ENCODE measurements at regions not wholly inside any gene's neighbourhood (a gene's known extent, or its start where the extent isn't known, plus 50 kb on each side); places are given as distances from the start of the nearest gene placed in this dataset.
"Not testable (repeated sequence)": the region's sequence is repeated elsewhere in the genome, so short reads cannot be mapped to it uniquely, and the experiment has no call there.

DNA sequence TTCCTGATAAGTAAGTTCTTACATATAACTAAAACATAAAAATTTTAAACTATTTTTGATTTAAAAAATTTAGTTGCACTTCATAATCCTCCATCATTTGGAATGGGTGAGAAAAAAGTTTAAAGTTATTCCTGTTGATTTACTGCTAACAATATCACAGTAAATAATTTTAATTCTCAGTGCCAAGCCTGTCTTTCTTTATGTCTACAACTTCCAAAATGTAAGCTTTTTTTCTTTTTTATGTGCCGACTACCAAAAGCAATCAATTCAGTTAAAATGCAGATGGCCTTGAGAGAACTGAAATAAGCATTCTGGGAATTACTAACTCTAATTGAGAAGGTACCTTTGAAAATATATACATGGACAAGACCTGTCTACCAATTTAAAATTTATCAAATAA lies 1224.3 kb upstream of the B3GALT2 start:
- Histone ChIP-seq H3K4me1 (ENCODE audit: control insufficient read depth, insufficient read depth, low read length) (no peaks in the 10 kb centered on the region), H3K36me3 (ENCODE audit: control insufficient read depth, insufficient read depth, low read length) (no peaks in the 10 kb centered on the region), H3K9me3 (ENCODE audit: control insufficient read depth, insufficient read depth, low read length) (no peaks in the 10 kb centered on the region), H3K9ac (ENCODE audit: low read depth, low read length) (no peak overlapping the region), H3K4me3 (ENCODE audit: low read depth, low read length) (no peak overlapping the region), H3K27me3 (ENCODE audit: control insufficient read depth, insufficient read depth, low read length) (no peaks in the 10 kb centered on the region)

DNA sequence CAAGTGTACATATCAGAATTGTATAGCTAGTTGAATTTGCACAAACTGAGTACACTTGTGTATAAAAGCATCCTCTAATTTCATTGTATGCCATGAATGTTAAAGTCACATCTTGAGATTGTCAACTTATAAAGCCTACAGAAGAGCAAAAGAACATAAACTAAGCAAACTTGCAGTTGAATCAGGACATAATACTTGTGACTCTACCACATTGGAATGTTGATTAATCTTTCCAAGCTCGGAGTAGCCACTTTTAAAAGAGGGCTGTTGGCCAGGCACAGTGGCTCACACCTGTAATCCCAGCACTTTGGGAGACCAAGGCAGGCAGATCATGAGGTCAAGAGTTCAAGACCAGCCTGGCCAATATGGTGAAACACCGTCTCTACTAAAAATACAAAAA lies 1220.8 kb upstream of the B3GALT2 start:
- H3K36me3 ChIP-seq (ENCODE audit: control insufficient read depth, insufficient read depth, low read length); H3K4me3 ChIP-seq (ENCODE audit: low read depth, low read length); H3K9ac ChIP-seq (ENCODE audit: low read depth, low read length); H3K9me3 ChIP-seq (ENCODE audit: control insufficient read depth, insufficient read depth, low read length); H3K4me1 ChIP-seq (ENCODE audit: control insufficient read depth, insufficient read depth, low read length); H3K27me3 ChIP-seq (ENCODE audit: control insufficient read depth, insufficient read depth, low read length): not testable (repeated sequence)

DNA sequence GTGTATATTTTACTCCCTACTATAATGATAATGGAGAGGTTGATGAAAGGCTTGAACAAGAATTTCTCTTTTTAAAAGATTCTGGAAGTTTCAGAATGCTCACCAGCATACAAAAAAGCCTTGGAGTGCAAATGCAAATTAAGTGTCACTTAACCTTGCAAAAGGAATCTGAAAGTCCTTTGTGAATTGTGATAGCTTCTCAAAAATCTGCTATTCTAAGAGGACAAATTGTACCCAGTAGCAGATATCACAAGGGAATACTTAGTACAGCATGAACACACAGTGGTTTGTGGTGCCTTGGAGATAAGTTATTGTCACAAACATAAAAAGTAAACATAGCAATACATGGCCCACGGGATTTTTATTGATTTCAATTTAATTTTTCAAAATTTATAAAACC lies 1208.3 kb upstream of the B3GALT2 start:
- Histone ChIP-seq H3K4me1 (ENCODE audit: control insufficient read depth, insufficient read depth, low read length) (peaks cover 3% of the 10 kb centered on the region), H3K9me3 (ENCODE audit: control insufficient read depth, insufficient read depth, low read length) (no peaks in the 10 kb centered on the region), H3K27me3 (ENCODE audit: control insufficient read depth, insufficient read depth, low read length) (no peaks in the 10 kb centered on the region), H3K36me3 (ENCODE audit: control insufficient read depth, insufficient read depth, low read length) (no peaks in the 10 kb centered on the region), H3K9ac (ENCODE audit: low read depth, low read length) (no peak overlapping the region), H3K4me3 (ENCODE audit: low read depth, low read length) (no peak overlapping the region)

DNA sequence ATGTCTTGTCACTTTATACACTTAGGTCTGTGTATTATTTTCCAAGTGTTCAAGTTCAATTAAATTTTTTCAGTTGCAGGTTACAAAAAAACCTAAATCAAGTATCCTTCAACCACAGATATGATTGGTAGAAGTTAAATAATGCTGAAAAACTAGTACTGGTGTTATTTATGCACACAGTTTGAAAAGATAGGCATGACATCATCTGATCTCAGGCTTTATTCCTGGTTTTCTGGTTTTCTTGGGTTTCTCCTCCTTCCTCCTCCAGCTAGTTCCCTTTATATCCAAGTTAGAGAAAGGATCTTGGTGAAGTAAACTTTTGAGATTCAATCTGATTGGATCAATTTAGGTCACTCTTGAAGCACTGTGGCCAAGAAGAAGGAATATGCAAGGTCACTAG lies 1201.1 kb upstream of the B3GALT2 start:
- Histone ChIP-seq H3K27me3 (ENCODE audit: control insufficient read depth, insufficient read depth, low read length) (no peaks in the 10 kb centered on the region), H3K9me3 (ENCODE audit: control insufficient read depth, insufficient read depth, low read length) (no peaks in the 10 kb centered on the region), H3K36me3 (ENCODE audit: control insufficient read depth, insufficient read depth, low read length) (no peaks in the 10 kb centered on the region), H3K4me3 (ENCODE audit: low read depth, low read length) (no peak overlapping the region), H3K4me1 (ENCODE audit: control insufficient read depth, insufficient read depth, low read length) (no peaks in the 10 kb centered on the region), H3K9ac (ENCODE audit: low read depth, low read length) (no peak overlapping the region)

DNA sequence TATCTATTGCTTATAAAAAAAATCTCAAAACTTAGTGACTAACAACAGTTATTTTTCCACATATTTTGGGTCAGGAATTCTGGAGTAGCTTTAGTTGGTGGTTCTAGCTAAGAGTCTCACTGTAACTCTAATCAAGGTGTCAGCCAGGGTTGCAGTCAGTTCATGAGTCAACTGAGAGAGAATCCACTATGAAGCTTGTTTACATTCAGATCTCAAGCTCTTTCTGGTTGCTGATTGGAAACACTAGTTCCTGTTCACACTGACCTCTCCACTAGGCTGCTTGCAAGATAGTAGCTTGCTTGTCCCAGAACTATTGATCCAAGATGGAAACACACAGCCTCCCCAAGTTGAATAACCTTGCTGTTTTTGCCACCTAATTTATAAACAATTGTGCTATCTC lies 1192.1 kb upstream of the B3GALT2 start:
- Histone ChIP-seq H3K4me1 (ENCODE audit: control insufficient read depth, insufficient read depth, low read length) (no peaks in the 10 kb centered on the region), H3K36me3 (ENCODE audit: control insufficient read depth, insufficient read depth, low read length) (no peaks in the 10 kb centered on the region), H3K4me3 (ENCODE audit: low read depth, low read length) (no peak overlapping the region), H3K9me3 (ENCODE audit: control insufficient read depth, insufficient read depth, low read length) (no peaks in the 10 kb centered on the region), H3K27me3 (ENCODE audit: control insufficient read depth, insufficient read depth, low read length) (no peaks in the 10 kb centered on the region), H3K9ac (ENCODE audit: low read depth, low read length) (no peak overlapping the region)

DNA sequence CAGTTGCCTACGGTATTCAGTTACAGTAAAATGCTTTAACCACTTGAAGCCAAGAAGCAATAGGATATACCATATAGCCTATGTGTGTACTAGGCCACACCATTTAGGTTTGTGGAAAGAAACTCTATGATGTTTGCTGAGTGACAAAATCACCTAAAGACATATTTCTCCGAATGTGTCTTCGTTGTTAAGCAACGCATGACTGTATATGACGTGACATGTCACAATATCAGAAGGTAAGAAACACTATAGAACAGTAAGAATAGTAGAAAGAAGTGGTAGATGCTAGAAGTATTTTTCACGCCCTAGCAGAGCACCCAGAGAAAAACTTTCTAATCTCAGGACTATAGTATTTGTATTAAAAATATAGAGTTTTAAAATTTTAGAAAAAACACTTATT lies 1188.2 kb upstream of the B3GALT2 start:
- H3K4me1 ChIP-seq (ENCODE audit: control insufficient read depth, insufficient read depth, low read length): no peaks in the 10 kb centered on the region
- H3K9ac ChIP-seq (ENCODE audit: low read depth, low read length): no peak overlapping the region
- no peaks in the 10 kb centered on the region for H3K36me3 ChIP-seq (ENCODE audit: control insufficient read depth, insufficient read depth, low read length)
- no peak overlapping the region for H3K4me3 ChIP-seq (ENCODE audit: low read depth, low read length)
- H3K9me3 ChIP-seq (ENCODE audit: control insufficient read depth, insufficient read depth, low read length): no peaks in the 10 kb centered on the region
- no peaks in the 10 kb centered on the region for H3K27me3 ChIP-seq (ENCODE audit: control insufficient read depth, insufficient read depth, low read length)

DNA sequence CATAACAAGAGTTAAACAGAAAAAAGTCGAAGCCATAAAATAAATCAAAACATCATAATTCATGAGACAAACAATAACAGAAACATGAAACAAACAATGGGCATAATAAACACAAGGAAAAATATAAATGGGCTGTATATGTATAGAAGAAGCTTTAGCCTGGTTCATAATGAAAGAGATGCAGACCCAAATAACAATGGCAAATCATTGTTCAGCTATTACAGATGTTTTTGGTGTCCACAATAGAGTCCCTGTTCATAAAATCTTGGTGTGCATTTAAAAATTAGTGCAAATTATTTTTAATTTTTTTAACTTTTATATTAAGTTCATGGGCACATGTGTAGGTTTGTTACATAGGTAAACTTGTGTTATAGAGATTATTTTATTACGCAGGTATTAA lies 1185.9 kb upstream of the B3GALT2 start:
- no peaks in the 10 kb centered on the region for H3K9me3 ChIP-seq (ENCODE audit: control insufficient read depth, insufficient read depth, low read length)
- no peaks in the 10 kb centered on the region for H3K27me3 ChIP-seq (ENCODE audit: control insufficient read depth, insufficient read depth, low read length)
- no peaks in the 10 kb centered on the region for H3K4me1 ChIP-seq (ENCODE audit: control insufficient read depth, insufficient read depth, low read length)
- H3K9ac ChIP-seq (ENCODE audit: low read depth, low read length): no peak overlapping the region
- H3K36me3 ChIP-seq (ENCODE audit: control insufficient read depth, insufficient read depth, low read length): no peaks in the 10 kb centered on the region
- H3K4me3 ChIP-seq (ENCODE audit: low read depth, low read length): no peak overlapping the region

DNA sequence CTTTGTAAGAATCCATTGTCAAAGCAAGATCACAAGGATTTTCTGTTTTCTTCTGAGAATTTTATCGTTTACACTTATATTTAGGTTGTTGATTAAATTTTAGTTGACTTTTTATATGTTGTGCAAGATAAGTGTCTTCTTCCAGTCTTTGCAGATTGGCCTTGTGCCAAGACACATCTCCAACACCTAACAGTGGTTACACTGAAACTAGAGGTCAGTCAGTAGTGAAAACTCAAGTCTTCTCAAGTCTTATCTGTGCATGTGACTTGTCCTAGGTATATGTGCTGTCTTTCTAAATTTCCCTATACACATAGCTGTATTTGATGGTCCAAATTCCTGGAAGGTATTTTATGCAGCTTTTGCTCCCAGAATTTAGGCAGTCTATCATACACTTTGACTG lies 1183.2 kb upstream of the B3GALT2 start:
- H3K9ac ChIP-seq (ENCODE audit: low read depth, low read length): no peak overlapping the region
- no peaks in the 10 kb centered on the region for H3K27me3 ChIP-seq (ENCODE audit: control insufficient read depth, insufficient read depth, low read length)
- H3K36me3 ChIP-seq (ENCODE audit: control insufficient read depth, insufficient read depth, low read length): no peaks in the 10 kb centered on the region

DNA sequence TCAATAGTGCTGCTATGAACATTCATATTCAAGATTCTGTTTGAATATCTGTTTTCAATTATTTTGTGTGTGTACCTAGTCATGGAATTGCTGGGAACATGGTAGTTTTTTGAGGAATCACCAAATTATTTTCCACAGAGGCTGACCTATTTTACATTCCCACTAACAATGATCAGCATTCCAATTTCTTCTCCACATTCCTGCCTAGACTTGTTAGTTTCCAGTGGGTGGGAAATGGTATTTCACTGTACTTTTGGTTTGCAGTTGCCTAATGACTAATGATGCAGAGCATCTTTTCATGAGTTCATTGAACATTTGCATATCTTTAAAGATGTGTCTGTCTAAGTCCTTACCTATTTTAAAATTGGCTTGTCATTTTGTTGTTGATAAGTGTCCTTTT lies 1182.6 kb upstream of the B3GALT2 start:
- Histone ChIP-seq H3K9me3 (ENCODE audit: control insufficient read depth, insufficient read depth, low read length) (no peaks in the 10 kb centered on the region), H3K4me1 (ENCODE audit: control insufficient read depth, insufficient read depth, low read length) (no peaks in the 10 kb centered on the region), H3K9ac (ENCODE audit: low read depth, low read length) (no peak overlapping the region), H3K4me3 (ENCODE audit: low read depth, low read length) (no peak overlapping the region), H3K27me3 (ENCODE audit: control insufficient read depth, insufficient read depth, low read length) (no peaks in the 10 kb centered on the region), H3K36me3 (ENCODE audit: control insufficient read depth, insufficient read depth, low read length) (no peaks in the 10 kb centered on the region)

More for the DNA sequence above, 1183.2 kb upstream of the B3GALT2 start:
- Histone ChIP-seq H3K4me3 (ENCODE audit: low read depth, low read length) (no peak overlapping the region), H3K9me3 (ENCODE audit: control insufficient read depth, insufficient read depth, low read length) (no peaks in the 10 kb centered on the region), H3K4me1 (ENCODE audit: control insufficient read depth, insufficient read depth, low read length) (no peaks in the 10 kb centered on the region)

DNA sequence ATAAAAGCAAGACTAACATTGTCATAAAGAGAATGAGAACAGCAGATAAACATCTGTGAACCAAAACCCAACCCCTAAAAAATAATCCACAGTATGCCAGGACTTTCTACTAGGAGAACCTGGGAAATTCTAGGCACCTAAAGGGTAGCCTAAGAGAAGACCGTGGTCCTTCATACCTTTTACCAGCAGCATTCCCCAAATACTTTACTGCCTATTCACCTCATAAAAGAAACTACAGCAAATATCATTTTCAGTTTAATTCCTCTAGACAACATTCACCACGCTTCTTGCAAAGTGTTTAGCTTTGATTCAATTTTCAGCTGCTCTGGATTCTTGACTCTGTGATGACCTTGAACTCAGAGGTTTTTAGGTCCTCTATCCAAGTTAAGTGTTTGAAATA lies 1180.7 kb upstream of the B3GALT2 start:
- no peaks in the 10 kb centered on the region for H3K36me3 ChIP-seq (ENCODE audit: control insufficient read depth, insufficient read depth, low read length)
- no peaks in the 10 kb centered on the region for H3K27me3 ChIP-seq (ENCODE audit: control insufficient read depth, insufficient read depth, low read length)
- no peaks in the 10 kb centered on the region for H3K4me1 ChIP-seq (ENCODE audit: control insufficient read depth, insufficient read depth, low read length)
- H3K4me3 ChIP-seq (ENCODE audit: low read depth, low read length): no peak overlapping the region
- no peaks in the 10 kb centered on the region for H3K9me3 ChIP-seq (ENCODE audit: control insufficient read depth, insufficient read depth, low read length)
- H3K9ac ChIP-seq (ENCODE audit: low read depth, low read length): no peak overlapping the region

DNA sequence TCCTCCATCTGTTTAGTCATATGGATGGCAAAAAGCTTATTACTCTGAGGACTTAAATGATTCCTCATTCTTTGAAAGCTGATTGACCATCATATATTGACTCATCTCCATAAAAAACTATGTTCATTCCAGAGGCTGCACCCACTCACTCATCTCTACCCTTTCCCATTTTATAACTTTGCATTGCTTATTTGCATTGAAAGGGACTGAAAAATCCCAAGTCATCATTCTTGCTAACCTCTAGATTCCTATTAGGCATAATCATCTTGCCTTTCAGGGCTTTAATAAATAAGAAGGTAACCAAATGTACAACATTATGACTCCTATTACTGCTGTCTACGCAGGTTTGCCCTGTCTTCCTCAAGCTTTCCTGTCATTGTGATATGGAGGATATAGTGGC lies 1180.3 kb upstream of the B3GALT2 start:
- H3K4me3 ChIP-seq (ENCODE audit: low read depth, low read length): no peak overlapping the region
- no peaks in the 10 kb centered on the region for H3K36me3 ChIP-seq (ENCODE audit: control insufficient read depth, insufficient read depth, low read length)
- H3K9ac ChIP-seq (ENCODE audit: low read depth, low read length): no peak overlapping the region
- no peaks in the 10 kb centered on the region for H3K27me3 ChIP-seq (ENCODE audit: control insufficient read depth, insufficient read depth, low read length)
- H3K4me1 ChIP-seq (ENCODE audit: control insufficient read depth, insufficient read depth, low read length): no peaks in the 10 kb centered on the region
- H3K9me3 ChIP-seq (ENCODE audit: control insufficient read depth, insufficient read depth, low read length): no peaks in the 10 kb centered on the region

DNA sequence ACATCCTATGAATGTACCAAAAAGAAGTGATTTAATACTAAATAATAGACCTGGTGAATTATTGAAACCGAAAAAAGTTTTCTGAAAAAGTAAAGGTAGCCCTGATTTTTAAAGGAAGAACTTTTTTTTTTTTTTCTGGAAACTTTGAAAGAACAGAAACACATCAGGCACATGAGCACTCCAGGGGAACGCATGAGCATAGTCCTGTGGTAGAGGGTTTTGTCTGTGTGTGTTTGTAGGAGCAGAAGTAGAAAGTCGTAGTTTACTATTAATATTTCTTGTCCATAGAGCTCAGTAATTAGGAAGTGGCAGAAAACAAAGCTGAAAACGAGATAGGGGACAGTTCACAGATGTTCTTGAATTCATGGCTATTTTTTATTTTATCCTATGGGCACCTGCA lies 1175.9 kb upstream of the B3GALT2 start:
- Histone ChIP-seq H3K4me3 (ENCODE audit: low read depth, low read length) (no peak overlapping the region), H3K9me3 (ENCODE audit: control insufficient read depth, insufficient read depth, low read length) (no peaks in the 10 kb centered on the region), H3K36me3 (ENCODE audit: control insufficient read depth, insufficient read depth, low read length) (no peaks in the 10 kb centered on the region), H3K27me3 (ENCODE audit: control insufficient read depth, insufficient read depth, low read length) (no peaks in the 10 kb centered on the region), H3K4me1 (ENCODE audit: control insufficient read depth, insufficient read depth, low read length) (no peaks in the 10 kb centered on the region), H3K9ac (ENCODE audit: low read depth, low read length) (no peak overlapping the region)

Data from iPS-15b (cell line).